HG03378 (cell line): ENCODE measurements at regions not wholly inside any gene's neighbourhood (a gene's known extent, or its start where the extent isn't known, plus 50 kb on each side); places are given as distances from the start of the nearest gene placed in this dataset.
A peak's percentile ranks its signal among the peaks of the same experiment; 100 is the strongest.
"Not testable (repeated sequence)": the region's sequence is repeated elsewhere in the genome, so short reads cannot be mapped to it uniquely, and the experiment has no call there.

Experiments
- ATAC-seq: cut with Tn5 transposase; IDR thresholded peaks from one replicate; pipeline ENCODE4 v1.9.1; 2021; ENCODE audit warnings: mild to moderate bottlenecking, moderate library complexity; ENCODE audit not compliant: unreplicated experiment

DNA sequence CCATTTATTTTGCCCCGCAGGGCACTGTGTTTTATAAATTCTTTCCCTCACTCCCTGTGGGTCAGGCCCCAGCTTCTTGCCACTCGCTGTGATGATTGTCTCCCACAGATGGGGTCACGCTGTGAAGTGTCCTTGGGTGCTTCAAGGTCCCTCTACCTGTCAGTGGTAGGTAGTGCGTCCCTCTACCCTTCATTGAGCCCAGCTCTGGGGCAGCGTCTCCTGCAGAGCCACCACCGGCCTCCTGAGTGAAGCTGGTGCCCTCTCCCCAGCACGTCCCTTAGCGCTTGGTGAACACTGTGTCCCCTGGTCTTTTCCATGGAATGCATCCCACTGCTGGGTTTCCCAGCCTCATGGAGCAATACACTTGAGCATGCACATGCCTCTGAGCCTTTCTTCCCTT, 108.2 kb downstream of the NRN1 start:
- no peak for ATAC-seq

GRCh38 chr6:5898102-5898501, 108.6 kb downstream of the NRN1 start:
- no peak for ATAC-seq

DNA sequence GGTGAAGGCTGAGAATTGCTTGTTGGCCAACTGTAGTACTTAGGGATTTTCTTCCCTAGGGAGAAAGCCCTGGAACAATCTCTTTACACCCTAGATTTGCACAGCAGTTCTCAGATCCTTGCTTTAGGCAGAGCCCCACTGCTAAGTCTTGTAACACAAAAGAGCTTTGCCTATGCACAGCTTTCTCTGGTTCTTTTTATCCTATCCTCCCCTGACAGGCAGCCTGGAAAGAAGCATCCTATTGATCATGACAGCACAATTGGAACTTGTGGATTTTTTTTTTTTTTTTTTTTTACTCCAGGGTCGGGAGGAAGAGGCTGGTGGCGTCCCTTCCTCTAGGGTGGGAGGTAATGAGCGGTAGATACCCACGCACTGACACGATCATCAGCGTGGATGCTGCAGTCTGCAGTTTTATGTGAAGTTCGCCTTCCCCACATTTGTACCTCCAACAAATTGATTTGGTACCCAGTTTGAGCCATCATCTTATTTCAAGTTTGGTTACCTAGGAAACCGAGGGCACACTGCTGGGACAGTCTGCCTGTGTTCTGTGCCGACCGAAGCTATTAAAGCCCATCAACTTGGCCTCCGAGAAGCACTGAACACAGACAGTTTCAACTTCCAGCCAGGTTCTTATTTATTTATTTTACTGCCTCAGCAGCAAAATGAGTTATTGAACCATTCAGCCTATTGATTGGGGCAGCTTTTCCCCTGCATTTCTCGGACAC, 110.1 kb downstream of the NRN1 start:
- no peak for ATAC-seq

- no peak for ATAC-seq
These were observed 112.4 kb downstream of the NRN1 start for GRCh38 chr6:5894357-5894756.

DNA sequence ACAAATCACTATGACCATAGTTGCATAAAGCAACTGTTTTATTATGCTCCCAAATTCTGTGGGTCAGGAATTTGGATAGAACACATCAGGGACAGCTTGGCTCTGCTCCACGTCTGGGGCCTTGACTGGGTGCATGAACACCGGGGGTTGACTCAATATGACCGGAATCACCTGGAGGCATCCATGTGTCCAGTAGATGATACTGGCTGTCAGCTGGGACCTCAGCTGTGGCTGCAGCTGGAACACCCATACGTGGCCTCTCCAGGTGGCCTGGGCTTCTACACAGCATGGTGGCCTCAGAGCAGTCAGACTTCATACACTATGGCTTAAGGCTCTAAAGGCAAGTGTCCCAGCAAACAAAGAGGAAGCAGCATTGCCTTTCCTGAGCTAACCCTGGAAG, 113.4 kb downstream of the NRN1 start:
- ATAC-seq: no peak

DNA sequence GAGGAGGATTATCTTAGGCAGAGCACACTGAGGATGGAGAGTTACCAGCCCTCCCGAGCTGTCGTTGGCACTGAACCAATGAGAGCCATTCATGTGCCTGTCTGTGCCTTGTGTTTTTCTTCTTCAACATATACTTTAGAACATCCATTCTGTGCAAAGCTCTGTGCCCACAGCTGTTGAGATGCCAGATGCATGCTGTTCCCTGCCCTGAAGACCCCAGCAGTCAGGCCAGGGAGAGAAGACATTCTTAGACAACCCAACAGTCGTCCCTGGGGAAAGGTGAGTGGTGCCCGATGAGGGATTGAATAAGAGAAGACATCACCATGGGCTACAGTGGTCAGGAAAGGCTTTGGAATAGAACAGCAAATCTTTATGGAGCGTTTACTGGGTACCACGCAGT, 114.1 kb downstream of the NRN1 start:
- ATAC-seq: no peak

- ATAC-seq: no peak
These were observed 127.9 kb downstream of the NRN1 start for GRCh38 chr6:5878792-5879191.

GRCh38 chr6:5876076-5876475, 130.6 kb downstream of the NRN1 start:
- no peak for ATAC-seq

- ATAC-seq: not testable (repeated sequence)
These were observed 132.7 kb downstream of the NRN1 start for GRCh38 chr6:5873976-5874375.

DNA sequence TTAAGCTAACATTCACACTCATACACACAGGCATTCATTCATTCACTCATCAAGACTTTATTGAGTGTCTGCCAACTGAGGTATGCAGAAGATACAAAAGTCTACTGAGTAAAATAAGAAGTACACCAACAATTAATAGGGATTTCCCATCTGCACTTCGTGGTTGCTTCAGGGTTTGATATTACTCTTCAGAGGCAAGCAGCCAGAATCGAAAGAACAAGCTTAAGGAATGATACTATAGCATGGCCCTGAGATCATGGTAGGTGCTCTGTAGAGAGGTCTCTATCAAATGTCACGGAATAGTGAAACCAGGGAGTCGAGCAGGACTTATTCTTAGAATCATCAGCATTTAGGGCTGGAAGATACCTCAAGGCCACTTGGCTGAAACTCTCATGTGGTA, 135.4 kb downstream of the NRN1 start:
- peak; percentile 50 for ATAC-seq

- ATAC-seq: no peak
These were observed 137.0 kb downstream of the NRN1 start for GRCh38 chr6:5869676-5870075.

DNA sequence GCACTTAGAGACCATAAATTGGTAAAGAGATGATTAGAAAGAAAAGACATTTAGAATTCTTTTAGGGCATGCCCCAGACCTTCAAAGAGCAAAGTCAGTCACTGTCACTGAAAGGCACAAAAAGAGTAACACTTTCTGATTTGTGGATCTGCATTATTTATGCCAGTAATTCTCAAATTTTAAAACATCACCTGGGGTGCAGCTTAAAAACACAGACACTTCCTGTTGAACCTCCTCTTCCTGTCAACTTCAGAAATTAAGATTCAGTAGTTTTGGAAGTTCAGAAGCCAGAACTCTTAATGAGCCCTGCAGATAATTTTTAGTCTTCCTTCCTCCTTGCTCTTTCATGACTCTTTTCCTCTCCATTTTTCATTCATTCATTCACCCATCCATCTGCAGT, 137.5 kb downstream of the NRN1 start:
- ATAC-seq: no peak

DNA sequence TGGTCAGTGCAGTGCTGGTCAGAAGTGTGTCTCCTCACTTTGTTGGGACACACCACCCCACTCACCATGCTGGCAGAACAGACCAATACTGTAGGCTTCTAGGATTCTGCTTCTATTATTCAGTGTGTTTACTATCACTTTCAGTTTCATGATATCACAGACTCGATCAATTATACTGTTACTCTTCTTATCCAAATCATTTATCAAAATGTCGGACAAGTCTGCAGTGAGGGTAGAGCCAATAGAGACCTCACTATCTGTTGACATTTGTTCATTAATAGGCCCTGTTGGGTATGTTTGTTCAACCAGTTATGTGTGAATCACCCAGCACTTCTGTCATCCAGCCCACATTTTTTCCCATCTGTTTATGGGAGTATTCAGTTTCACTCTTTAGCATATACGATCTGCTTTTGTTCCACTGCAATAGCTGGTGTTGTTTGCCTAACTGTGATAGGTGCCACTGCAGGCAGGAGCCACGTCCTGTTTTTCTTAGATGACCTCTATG, 140.1 kb downstream of the NRN1 start:
- ATAC-seq: no peak

- no peak for ATAC-seq
These were observed 141.2 kb downstream of the NRN1 start for GRCh38 chr6:5865506-5866031.

GRCh38 chr6:5860849-5861248, 145.9 kb downstream of the NRN1 start:
- ATAC-seq: no peak

DNA sequence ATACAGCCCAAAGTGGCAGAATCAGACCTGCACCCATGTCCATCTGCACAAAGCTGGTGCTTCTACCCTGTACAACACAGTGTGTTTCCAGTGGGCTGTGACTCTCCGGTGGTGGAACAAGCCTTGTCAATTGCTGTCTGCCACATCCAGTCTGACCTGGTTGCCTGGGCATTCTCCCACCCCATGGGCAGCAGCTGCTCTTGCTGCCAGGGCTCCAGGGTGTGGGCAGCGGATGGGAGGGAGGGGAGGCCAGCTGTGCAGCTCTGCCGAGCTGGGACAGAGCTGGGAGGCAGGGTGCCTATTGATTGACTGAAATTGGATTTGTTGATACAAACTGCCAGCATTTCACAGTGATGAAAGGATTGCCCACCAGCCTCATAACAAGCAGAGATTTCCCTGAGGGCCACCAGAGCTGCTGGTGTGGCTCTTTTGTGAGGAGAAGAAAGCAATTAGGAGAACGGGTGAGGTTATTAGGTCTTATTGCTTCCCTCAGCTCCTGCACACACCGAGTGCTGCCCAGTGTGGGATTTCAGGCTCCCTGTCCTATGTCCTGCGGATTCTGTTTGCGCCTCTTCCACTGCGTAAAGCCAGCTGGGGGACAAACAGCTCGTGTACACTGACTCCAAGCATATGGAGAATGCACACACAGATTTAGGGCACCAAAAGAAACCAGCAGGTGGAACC, 150.8 kb downstream of the NRN1 start:
- no peak for ATAC-seq

DNA sequence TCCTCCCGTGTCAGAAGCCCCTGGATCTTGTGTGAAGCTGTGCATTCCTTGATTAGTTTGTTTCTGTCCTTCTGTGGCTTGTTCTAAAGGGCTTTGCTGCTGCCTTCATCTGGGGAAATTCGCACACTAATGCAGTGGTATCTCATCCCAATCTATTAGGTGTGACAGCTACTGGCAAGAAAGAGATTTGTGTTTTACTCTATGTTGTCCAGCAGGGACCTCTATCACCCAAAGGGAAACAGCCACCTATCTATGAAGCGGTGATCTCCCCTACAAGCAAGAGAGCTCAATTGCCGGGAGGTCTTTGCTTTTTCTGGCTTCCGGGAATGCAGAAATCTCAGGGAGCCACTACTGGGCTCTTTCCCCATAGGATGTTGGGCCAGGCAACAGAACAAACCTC, 151.8 kb downstream of the NRN1 start:
- no peak for ATAC-seq

DNA sequence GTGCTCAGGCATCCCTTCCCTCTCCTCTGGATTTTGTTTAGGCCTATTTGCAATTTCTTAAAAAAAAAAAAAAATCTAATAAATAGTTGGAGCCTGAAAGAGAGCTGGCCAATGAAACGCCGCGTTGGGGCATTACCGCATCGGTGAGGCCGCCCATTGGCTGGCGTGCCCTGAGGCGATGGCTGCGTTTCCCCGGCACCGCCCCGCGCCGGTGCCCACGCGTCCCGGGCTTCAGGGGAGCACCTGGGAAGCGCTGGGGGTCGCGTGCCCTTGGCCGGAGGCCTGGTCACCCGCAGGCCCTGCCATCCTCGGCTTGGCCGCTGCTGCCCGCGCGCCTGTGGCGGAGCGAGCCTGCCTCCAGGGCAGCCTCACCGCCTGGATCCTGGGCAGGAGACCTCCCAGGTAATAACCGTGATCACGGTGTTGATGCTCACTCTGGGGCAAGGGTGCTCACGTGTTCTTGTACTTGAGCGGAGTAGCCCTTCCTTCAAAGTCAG, 155.4 kb downstream of the NRN1 start:
- ATAC-seq: peak; percentile 64

- peak; percentile 16 for ATAC-seq
These were observed 155.9 kb downstream of the NRN1 start for GRCh38 chr6:5850848-5851255.

- no peak for ATAC-seq
These were observed 159.8 kb downstream of the NRN1 start for GRCh38 chr6:5846889-5847288.

DNA sequence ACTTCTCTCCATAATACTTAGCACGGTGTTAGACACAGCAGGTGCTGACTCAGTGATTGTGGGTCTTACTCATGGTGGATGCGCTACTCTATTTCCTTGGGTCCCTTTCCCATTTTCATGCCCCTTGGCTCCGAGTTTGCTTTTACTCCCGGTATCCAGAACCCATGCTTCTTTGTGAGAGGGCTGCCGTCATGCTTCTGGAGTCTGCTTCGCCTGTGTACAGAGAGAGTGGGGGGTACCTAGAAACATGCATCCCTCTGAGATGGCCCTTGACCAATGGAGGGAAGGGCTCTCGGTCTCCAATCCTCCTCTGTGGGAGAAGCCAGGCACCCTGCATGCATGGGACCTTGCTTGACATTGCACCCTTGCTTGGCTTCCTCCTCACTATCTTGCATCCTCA, 160.4 kb downstream of the NRN1 start:
- ATAC-seq: no peak

- ATAC-seq: no peak
These were observed 163.6 kb downstream of the NRN1 start for GRCh38 chr6:5843078-5843477.
